ENCODE measurements at regions not wholly inside any gene's neighbourhood (a gene's known extent, or its start where the extent isn't known, plus 50 kb on each side); places are given as distances from the start of the nearest gene placed in this dataset.

GRCh38 chr12:97764700-97765099 lies 302.1 kb downstream of the RMST start:
- no peak for TF ChIP-seq ZNF274 (IDR thresholded peaks at IDR 0.05; ENCODE audit: low read depth, low read length)
- TF ChIP-seq YY1 (IDR thresholded peaks at IDR 0.05; ENCODE audit: insufficient read depth, insufficient read length), result no peak

All from NT2/D1 (cell line).